ENCODE measurements at regions not wholly inside any gene's neighbourhood (a gene's known extent, or its start where the extent isn't known, plus 50 kb on each side); places are given as distances from the start of the nearest gene placed in this dataset.

GRCh38 chr6:163935158-163935762 is 520.7 kb downstream of the QKI start:
- no peak for DNase-seq (ENCODE audit: low read depth)
- TF ChIP-seq CTCF (IDR thresholded peaks at IDR 0.05; ENCODE audit: insufficient read depth, low read depth, low read length, missing control alignments): no peak
- H3K4me3 ChIP-seq (ENCODE audit: low read depth, low read length): no peak overlapping the region

- DNase-seq (ENCODE audit: low read depth): no peak
- H3K4me3 ChIP-seq (ENCODE audit: low read depth, low read length): no peak overlapping the region
- no peak for TF ChIP-seq CTCF (IDR thresholded peaks at IDR 0.05; ENCODE audit: insufficient read depth, low read depth, low read length, missing control alignments)
Measured at GRCh38 chr6:163930012-163930411, 515.5 kb downstream of the QKI start.

- no peak for DNase-seq (ENCODE audit: low read depth)
- H3K4me3 ChIP-seq (ENCODE audit: low read depth, low read length): no peak overlapping the region
- no peak for TF ChIP-seq CTCF (IDR thresholded peaks at IDR 0.05; ENCODE audit: insufficient read depth, low read depth, low read length, missing control alignments)
Measured at GRCh38 chr6:163929538-163929937, 515.0 kb downstream of the QKI start.

- DNase-seq (ENCODE audit: low read depth): no peak
- TF ChIP-seq CTCF (IDR thresholded peaks at IDR 0.05; ENCODE audit: insufficient read depth, low read depth, low read length, missing control alignments): no peak
- no peak overlapping the region for H3K4me3 ChIP-seq (ENCODE audit: low read depth, low read length)
Measured at GRCh38 chr6:163926642-163927041, 512.1 kb downstream of the QKI start.

GRCh38 chr6:163925839-163926238 is 511.3 kb downstream of the QKI start:
- no peak for TF ChIP-seq CTCF (IDR thresholded peaks at IDR 0.05; ENCODE audit: insufficient read depth, low read depth, low read length, missing control alignments)
- DNase-seq (ENCODE audit: low read depth): no peak
- no peak overlapping the region for H3K4me3 ChIP-seq (ENCODE audit: low read depth, low read length)

GRCh38 chr6:163923658-163924411 is 509.3 kb downstream of the QKI start:
- no peak for TF ChIP-seq CTCF (IDR thresholded peaks at IDR 0.05; ENCODE audit: insufficient read depth, low read depth, low read length, missing control alignments)
- DNase-seq (ENCODE audit: low read depth): no peak

More at GRCh38 chr6:163923658-163924411, 509.3 kb downstream of the QKI start:
- no peak overlapping the region for H3K4me3 ChIP-seq (ENCODE audit: low read depth, low read length)
